DMS 273 treated with DMSO at 0.1 percent for 48 hours (cell line): ENCODE measurements at regions not wholly inside any gene's neighbourhood (a gene's known extent, or its start where the extent isn't known, plus 50 kb on each side); places are given as distances from the start of the nearest gene placed in this dataset.
"Not testable (repeated sequence)": the region's sequence is repeated elsewhere in the genome, so short reads cannot be mapped to it uniquely, and the experiment has no call there.

Experiments used
- DNase-seq: peaks from one replicate; lab custom pipeline; 2025; lab: John Stamatoyannopoulos, UW

DNA sequence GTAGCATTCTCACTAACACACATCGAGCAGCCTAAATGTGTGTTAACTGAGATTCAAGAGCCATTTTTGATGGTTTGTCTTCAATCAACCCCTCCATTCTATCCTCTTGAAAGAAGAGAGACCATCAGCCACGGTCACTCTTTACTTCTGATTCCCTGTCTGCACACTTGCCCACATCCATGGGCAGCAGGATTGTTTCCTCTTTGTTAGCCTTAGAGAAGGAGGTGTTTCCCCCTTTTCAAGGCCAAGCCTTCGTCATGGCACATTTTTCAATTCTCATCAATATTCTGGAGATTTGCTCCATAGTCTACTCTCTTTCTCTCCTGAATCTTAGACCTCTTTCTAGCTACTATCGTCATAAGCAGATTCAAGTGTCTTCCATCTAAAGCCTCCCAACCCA is 522.4 kb upstream of the NAALADL2 start:
- no peak for DNase-seq

DNA sequence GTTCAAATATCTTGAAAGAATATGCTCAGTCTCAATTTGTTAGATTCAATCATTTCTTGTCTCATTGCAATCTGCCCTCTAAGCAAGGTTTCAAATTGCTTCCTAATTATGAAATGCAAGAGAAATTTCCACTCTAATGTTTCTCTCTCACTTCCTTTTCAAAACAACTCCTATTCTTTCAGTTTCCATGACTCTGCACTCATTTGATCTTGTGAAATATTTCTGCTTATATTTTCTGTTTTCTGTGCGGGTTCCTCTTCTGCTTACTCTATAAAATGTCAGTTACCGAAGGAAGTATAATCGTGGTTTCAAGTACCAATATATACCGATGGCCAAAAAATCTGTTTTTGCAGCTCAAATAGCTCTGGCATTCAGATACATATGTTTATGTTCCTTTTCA is 521.9 kb upstream of the NAALADL2 start:
- DNase-seq = no peak

- DNase-seq = no peak
These were observed 518.2 kb upstream of the NAALADL2 start for GRCh38 chr3:174340624-174341587.

- no peak for DNase-seq
These were observed 517.0 kb upstream of the NAALADL2 start for GRCh38 chr3:174342171-174342570.

DNA sequence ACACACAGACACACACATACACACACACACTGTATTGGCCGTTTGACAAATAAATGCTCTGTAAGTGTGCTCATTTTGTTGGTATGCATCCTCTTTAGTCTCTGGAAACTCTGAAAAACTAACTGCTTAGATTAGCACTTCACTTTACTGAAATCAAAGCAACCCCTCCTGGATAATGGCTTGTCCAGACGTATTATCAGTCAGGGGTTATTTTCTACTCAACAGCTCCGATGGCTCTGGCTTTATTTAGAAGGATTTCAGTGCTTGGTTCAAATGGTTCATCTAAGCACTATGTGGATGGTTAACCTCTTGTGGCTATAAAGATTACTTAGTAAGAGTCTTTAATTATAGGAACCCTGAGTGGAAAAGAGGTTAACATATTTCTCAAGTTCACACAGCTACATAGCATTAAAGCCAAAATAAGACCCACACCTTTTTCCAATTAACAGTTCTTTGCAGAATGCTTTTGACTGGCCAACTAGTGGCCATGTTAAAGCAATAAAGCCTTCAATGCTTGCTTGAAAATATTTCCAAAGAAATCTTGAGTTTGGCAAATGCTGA is 516.1 kb upstream of the NAALADL2 start:
- no peak for DNase-seq

DNA sequence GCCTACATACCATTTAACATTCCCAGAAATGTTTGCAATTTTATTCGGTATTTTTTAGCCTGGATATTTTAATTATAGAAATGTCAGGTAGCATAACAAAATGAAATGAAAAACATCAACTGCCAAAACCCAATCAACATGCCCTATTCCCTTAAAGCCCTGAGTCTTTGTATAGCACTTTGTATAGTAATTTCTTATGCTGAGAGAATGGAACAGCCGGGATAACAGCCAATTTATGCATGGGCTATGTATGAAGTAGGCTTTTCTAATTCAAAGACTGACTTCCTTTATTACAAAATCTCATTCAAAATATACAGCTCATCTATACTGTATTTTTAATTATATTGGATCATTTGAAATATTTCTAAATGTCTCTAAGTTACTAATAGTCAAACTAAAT is 513.0 kb upstream of the NAALADL2 start:
- DNase-seq = no peak

DNA sequence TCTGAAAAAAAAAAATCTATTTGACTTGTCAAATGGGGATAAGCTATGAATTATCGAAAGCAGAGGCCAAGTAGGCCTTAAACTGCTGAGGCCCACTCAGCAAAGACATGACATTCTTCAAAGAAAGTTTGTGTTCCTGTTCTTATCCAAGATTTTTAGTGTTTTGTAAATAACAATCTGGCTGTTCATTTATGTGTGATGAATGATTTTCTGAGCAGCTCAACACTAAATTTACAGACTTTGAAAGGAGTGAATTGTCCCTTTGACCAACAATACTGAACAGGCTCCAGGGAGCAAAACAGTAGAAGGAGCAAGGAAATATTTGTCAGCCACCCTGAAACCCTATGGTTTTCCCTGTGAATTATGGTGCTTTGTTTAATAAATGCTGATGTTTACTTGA is 512.6 kb upstream of the NAALADL2 start:
- DNase-seq = no peak

DNA sequence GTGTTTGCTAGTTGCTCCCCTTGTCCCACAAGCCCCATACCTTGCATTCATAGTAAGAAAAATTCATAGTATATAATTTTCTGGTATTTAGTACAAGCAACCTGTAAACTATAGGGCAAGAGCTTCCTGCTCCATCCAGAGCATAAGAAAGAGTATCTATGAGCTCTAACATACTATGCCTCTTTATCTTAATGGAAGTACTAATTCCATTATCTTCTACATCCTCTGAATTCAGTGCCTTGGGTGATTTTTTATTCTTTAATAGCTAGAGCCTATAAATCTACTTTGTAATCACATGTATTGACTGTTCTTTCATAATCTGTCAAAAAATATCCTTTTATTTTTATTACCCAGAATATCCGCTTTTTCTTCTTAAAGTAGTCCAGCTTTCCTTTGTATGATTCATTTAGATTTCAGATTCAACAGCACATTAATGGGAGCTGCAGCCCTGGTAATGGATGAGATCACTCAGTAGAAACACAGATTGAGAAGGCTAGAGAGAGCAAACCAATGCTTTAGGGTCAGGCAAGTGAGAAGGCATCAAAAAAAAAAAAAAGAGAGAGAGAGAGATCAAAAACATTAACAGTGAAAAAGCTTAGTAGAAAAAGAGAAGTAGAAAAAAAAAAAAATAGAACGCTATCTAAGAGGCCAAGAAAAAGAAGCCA is 511.5 kb upstream of the NAALADL2 start:
- no peak for DNase-seq

DNA sequence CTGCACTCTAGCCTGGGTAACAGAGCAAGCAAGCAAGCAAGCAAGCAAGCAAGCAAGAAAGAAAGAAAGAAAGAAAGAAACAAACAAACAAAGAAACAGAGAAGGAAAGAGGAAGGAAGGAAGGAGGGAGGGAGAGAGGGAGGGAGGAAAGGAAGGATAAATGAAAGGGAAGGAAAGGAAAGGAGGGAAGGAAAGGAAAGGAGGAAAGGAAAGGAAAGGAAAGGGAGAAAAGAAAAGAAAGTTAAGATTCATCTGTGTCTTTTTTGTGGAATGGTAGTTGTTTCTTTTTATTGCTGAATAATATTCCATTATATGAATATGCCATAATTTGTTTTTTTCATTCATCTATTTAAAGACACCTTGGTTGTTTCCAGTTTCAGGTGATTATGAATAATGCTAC is 506.9 kb upstream of the NAALADL2 start:
- no peak for DNase-seq

DNA sequence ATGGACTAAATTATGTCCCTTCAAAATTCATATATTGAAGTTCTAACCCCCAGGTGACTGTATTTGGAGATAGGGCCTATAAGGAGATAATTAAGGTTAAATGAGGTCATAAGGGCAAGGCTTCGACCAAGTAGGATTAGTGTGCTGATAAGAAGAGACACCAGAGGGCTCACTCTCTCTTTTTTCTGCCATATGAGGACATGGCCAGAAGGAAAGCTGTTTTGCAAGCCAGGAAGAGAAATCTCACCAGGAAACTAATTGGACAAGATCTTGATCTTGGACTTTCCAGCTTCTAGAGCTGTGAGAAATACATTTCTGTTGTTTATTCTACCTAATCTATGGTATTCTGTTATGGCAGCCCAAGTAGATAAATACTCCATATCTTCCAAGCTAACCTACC is 503.6 kb upstream of the NAALADL2 start:
- DNase-seq = peak; percentile 30

DNA sequence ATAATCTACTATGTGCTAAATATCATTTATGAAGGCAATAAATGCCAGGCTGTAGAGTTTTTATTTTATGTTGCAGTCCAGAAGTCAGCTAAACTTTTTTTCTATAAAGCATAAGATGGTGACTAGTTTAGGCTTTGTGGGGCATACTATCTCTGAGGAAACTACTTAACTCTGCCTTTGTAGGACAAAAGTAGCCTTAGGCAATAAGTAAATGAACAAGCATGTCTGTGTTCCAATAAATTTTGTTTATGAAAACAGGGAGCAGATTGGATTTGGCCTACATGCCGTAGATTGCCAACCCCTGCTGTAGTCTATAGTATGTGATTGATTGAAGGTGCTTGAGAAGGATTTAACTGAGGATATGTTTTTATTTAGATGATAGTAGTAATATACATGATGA is 502.5 kb upstream of the NAALADL2 start:
- DNase-seq = no peak

DNA sequence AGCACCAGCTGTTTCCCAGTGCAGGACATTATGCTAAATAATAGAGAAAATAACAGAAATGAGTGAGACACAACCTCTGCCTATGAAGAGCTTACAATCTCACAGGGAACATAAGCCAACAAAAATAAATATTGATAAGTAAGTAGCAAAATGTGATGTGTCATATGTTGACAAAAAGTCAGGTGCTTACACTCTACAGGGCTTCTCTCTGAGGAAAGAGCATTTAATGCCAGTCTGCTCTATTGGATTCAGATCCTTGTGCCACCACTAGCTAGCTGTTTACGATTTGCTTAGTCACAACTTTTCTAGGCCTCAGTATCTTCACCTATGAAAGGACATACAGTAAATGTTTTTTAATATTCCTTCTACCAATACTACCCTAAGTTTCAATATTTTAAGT is 500.9 kb upstream of the NAALADL2 start:
- DNase-seq = no peak

DNA sequence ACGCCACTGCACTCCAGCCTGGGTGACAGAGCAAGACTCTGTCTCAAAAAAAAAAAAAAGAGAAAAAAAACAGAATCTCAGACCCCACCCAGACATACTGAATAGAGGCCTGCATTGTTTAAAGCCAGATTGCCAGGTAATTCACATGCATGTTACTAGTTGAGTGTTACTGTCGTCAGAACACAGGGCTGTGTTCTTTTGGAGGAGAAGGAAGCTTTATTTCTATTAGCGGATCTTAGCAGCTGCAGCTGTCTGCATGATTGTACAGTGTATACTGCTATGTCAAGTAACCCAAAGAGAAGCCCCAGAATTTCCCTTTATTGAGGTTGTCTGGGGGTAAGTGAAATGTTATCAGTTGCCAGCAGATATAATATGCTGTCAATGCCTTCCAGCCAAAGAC is 496.6 kb upstream of the NAALADL2 start:
- DNase-seq = no peak

DNA sequence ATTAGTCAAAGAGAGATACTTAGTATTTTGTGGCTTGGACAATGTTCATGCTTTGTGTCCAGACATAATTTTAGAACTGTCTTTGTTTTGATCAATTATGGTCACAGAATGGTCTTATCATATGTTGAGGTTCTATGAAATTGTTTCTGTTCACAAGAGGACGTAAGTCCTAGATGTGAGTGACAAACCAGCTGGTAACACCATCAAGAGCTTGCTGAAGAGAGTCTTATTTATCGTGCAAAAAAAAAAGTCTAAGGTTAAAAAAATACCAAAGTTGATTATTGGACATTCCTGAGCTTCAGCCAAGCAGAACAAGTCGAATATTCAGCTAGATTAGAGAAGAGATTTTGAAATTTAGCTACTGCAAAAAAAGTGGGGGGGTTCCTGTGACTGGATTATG is 495.9 kb upstream of the NAALADL2 start:
- DNase-seq = no peak

DNA sequence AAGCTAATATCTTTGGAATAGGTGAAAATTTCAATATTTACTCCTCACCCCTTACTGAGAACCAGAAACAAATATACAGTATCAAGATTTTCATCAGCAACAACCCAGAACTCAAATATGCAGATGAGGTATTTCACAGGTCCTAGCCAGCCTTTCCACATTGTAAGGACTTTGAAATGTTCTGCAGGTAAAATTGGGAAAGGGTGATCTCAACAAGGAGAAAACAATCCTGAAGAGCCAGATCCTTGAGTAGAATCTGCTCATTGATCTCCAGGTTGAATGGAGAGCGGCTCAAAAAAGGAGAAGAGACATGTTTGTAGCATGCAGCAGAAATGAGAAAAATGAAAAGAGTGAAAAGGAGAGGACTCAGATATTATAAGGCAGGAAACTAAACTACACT is 493.3 kb upstream of the NAALADL2 start:
- DNase-seq = no peak

DNA sequence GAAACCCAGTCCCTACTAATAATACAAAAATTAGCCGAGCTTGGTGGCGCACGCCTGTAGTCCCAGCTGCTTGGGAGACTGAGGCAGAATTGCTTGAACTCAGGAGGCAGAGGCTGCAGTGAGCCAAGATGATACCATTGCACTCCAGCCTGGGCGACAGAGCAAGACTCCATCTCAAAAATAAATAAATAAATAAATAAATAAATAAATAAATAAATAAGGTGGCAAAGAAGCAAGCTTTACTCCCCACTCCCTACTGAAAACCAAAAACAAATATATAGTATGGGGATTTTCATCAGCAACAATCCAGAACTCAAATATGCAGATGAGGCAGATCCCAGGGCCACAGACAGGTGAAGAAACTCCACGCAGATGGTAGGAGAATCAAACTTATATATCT is 492.2 kb upstream of the NAALADL2 start:
- DNase-seq = not testable (repeated sequence)

GRCh38 chr3:174376346-174376745 is 482.8 kb upstream of the NAALADL2 start:
- no peak for DNase-seq

GRCh38 chr3:174377096-174377495 is 482.0 kb upstream of the NAALADL2 start:
- no peak for DNase-seq

DNA sequence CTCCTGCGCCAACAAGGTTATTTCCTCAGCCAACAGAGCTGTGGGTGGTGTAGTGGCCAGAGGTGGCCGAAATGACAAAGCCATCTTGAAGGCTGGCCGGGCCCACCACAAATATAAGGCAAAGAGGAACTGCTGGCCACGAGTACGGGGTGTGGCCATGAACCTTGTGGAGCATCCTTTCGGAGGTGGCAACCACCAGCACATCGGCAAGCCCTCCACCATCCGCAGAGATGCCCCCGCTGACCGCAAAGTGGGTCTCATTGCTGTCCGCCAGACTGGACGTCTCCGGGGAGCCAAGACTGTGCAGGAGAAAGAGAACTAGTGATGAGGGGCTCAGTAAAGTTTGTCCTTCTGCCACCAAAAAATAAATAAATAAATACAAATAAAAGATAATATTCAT is 481.4 kb upstream of the NAALADL2 start:
- DNase-seq = no peak

- DNase-seq = no peak
These were observed 476.3 kb upstream of the NAALADL2 start for GRCh38 chr3:174382878-174383277.

GRCh38 chr3:174387736-174388135 is 471.4 kb upstream of the NAALADL2 start:
- no peak for DNase-seq

- no peak for DNase-seq
These were observed 461.3 kb upstream of the NAALADL2 start for GRCh38 chr3:174397848-174398247.

- no peak for DNase-seq
These were observed 460.4 kb upstream of the NAALADL2 start for GRCh38 chr3:174398761-174399160.
